ENCODE measurements at regions not wholly inside any gene's neighbourhood (a gene's known extent, or its start where the extent isn't known, plus 50 kb on each side); places are given as distances from the start of the nearest gene placed in this dataset.

DNA sequence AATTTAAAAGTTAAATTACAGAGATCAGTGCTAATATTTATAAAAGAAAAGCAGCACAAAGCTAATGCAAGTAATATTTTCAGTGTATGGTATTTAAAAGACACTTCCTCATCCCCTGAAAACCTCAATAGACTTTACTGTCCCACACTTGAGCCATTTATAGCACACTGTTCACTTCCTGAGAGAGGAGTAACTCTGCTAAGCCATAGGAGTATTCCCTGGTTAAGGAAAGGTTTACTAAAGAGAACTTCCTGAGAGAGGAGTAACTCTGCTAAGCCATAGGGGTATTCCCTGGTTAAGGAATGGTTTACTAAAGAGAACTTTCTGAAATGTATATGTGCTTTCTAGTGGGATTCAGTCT is 159.4 kb downstream of the NHLRC3 start:
- ChIA-PET POLR2A (ENCODE audit: partially characterized antibody) (no interaction called here), CTCF (ENCODE audit: partially characterized antibody) (no interaction called here)
- Histone ChIP-seq H3K36me3 (ENCODE audit: insufficient read depth, low read length) (no peaks in the 10 kb centered on the region), H3K27ac (ENCODE audit: low read depth, low read length) (no peak overlapping the region), H3K27me3 (ENCODE audit: insufficient read depth, low read length) (no peaks in the 10 kb centered on the region), H3K4me3 (ENCODE audit: low read length in 2 of 2) (no peak overlapping the region), H3K4me1 (ENCODE audit: insufficient read depth, low read length) (no peaks in the 10 kb centered on the region), H3K9me3 (ENCODE audit: control insufficient read depth in 1 of 2, low read length in 2 of 2) (no peaks in the 10 kb centered on the region)
- DNase-seq, result no peak
- Mint-ChIP-seq H3K27ac (no peak overlapping the region), H3K4me3 (no peak overlapping the region), H3K9me3 (peaks cover 0 to 1% (median 0%) of the 10 kb centered on the region in 8 donors), H3K27me3 (peaks cover 3 to 4% of the 10 kb centered on the region in 2 donors), H3K4me1 (peaks cover 0 to 4% (median 2%) of the 10 kb centered on the region in 4 donors), H3K36me3 (no peaks in the 10 kb centered on the region)
- intact Hi-C loops (cut with micrococcal nuclease), result no loop called here

DNA sequence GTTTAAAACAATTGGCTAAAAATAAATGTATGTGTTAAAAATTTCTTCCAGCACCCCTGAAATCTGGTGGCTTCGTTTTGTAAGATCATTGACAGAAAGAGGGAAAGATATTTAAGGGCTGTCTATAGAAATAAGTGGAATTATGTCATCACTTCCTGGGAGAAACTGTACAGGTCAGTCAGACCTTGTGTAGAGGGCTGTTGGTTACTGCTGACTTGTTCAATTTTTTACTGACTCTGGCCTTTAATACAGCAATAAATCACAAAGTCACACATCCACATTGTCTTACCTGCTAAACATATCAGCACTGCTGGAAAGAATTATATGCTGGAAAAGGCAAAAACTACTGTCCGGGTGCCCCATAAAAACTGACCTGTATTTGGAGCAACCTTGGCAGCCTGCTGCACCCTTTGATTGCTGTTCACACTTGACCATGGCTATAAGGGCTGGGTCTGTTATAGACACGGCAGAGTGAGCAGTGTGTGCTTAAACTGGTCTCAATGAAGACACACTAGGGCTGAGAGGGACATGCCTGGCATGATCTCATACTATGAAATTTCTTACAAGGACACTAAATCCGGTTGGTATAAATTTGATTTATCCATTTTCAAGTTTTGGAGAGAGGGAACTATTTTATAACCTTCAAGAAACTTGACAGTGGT is 162.1 kb downstream of the NHLRC3 start:
- H3K27ac Mint-ChIP-seq, result no peak overlapping the region

DNA sequence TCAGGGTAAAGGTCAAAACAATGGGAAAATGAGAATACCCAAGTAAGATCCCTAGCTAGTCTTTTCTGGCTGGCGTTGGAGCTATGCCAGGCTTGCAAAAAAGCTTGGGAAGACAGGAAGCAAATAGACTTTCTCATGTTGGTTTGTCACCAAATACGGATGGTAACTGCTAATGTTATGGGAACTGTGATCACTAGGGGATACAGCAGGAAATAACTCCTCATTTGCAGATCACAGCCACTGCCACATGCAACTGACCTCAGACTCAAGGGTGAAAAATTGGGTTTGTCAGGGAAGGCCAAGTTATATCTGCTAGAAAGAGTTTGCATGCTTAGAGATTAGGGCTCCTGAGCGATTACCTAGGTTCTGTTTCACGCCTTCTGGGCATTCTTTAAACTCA is 162.9 kb downstream of the NHLRC3 start:
- Mint-ChIP-seq H3K36me3 (no peaks in the 10 kb centered on the region), H3K9me3 (peaks cover 0 to 2% (median 0%) of the 10 kb centered on the region in 8 donors), H3K4me1 (peaks cover 0 to 4% (median 2%) of the 10 kb centered on the region in 4 donors), H3K4me3 (no peak overlapping the region), H3K27me3 (peaks cover 0 to 5% of the 10 kb centered on the region in 2 donors), H3K27ac (no peak overlapping the region)
- no peaks in the 10 kb centered on the region for H3K27me3 ChIP-seq (ENCODE audit: insufficient read depth, low read length)
- H3K9me3 ChIP-seq (ENCODE audit: control insufficient read depth in 1 of 2, low read length in 2 of 2), result no peaks in the 10 kb centered on the region
- H3K36me3 ChIP-seq (ENCODE audit: insufficient read depth, low read length), result no peaks in the 10 kb centered on the region
- H3K4me1 ChIP-seq (ENCODE audit: insufficient read depth, low read length), result no peaks in the 10 kb centered on the region
- intact Hi-C loops (cut with micrococcal nuclease), result no loop called here
- no peak overlapping the region for H3K27ac ChIP-seq (ENCODE audit: low read depth, low read length)
- ChIA-PET POLR2A (ENCODE audit: partially characterized antibody) (no interaction called here), CTCF (ENCODE audit: partially characterized antibody) (no interaction called here)
- H3K4me3 ChIP-seq (ENCODE audit: low read length in 2 of 2), result no peak overlapping the region
- no peak for DNase-seq

More for the DNA sequence above, 162.1 kb downstream of the NHLRC3 start:
- POLR2A ChIA-PET (ENCODE audit: partially characterized antibody), result no interaction called here
- Histone ChIP-seq H3K27ac (ENCODE audit: low read depth, low read length) (no peak overlapping the region), H3K4me3 (ENCODE audit: low read length in 2 of 2) (no peak overlapping the region), H3K36me3 (ENCODE audit: insufficient read depth, low read length) (no peaks in the 10 kb centered on the region), H3K9me3 (ENCODE audit: control insufficient read depth in 1 of 2, low read length in 2 of 2) (no peaks in the 10 kb centered on the region), H3K4me1 (ENCODE audit: insufficient read depth, low read length) (no peaks in the 10 kb centered on the region), H3K27me3 (ENCODE audit: insufficient read depth, low read length) (no peaks in the 10 kb centered on the region)
- intact Hi-C loops (cut with micrococcal nuclease), result no loop called here
- Mint-ChIP-seq H3K27me3 (peaks cover 0 to 5% of the 10 kb centered on the region in 2 donors), H3K36me3 (no peaks in the 10 kb centered on the region), H3K4me1 (peaks cover 0 to 4% (median 2%) of the 10 kb centered on the region in 4 donors), H3K9me3 (no peaks in the 10 kb centered on the region), H3K4me3 (no peak overlapping the region)
- no peak for DNase-seq
- CTCF ChIA-PET (ENCODE audit: partially characterized antibody), result no interaction called here

DNA sequence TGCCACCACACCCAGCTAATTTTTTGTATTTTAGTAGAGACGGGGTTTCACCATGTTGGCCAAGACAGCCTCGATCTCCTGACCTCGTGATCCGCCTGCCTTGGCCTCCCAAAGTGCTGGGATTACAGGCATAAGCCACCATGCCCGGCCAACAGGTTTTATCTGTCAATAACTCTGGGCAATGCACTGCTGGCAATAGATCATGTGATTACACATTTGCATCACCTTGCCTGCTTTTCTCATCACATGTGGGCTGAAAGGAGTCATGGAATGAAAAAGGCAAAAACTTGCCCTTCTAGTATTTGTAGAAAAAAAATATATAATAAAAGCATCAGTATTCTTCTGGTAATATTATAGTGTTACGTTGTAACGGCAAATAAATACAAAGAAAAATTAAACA is 164.5 kb downstream of the NHLRC3 start:
- Mint-ChIP-seq H3K4me1 (no peaks in the 10 kb centered on the region), H3K27me3 (peaks cover 0 to 5% of the 10 kb centered on the region in 2 donors), H3K36me3 (no peaks in the 10 kb centered on the region), H3K27ac (no peak overlapping the region), H3K4me3 (no peak overlapping the region), H3K9me3 (peaks cover 0 to 7% (median 0%) of the 10 kb centered on the region in 8 donors)
- DNase-seq, result no peak
- no peaks in the 10 kb centered on the region for H3K9me3 ChIP-seq (ENCODE audit: control insufficient read depth in 1 of 2, low read length in 2 of 2)
- H3K27ac ChIP-seq (ENCODE audit: low read depth, low read length), result no peak overlapping the region
- no peaks in the 10 kb centered on the region for H3K4me1 ChIP-seq (ENCODE audit: insufficient read depth, low read length)
- ChIA-PET CTCF (ENCODE audit: partially characterized antibody) (no interaction called here), POLR2A (ENCODE audit: partially characterized antibody) (no interaction called here)
- no peaks in the 10 kb centered on the region for H3K27me3 ChIP-seq (ENCODE audit: insufficient read depth, low read length)
- no peaks in the 10 kb centered on the region for H3K36me3 ChIP-seq (ENCODE audit: insufficient read depth, low read length)
- H3K4me3 ChIP-seq (ENCODE audit: low read length in 2 of 2), result no peak overlapping the region
- intact Hi-C loops (cut with micrococcal nuclease), result no loop called here

DNA sequence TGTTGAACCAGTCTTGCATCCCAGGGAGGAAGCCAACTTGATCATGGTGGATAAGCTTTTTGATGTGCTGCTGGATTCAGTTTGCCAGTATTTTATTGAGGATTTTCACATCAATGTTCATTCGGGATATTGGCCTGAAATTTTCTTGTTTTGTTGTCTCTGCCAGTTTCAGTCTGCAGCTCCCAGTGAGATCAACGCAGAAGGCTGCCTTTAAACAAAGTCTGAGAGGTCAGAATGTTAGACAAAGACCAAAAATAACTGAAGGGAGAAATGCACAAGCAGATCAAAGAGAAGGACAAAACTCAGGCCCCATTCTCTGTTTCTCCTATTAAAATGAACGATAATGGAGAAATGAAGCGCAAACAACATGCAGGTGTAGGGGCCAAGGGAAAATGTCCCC is 170.4 kb downstream of the NHLRC3 start:
- POLR2A ChIA-PET (ENCODE audit: partially characterized antibody), result no interaction called here
- H3K4me3 ChIP-seq (ENCODE audit: low read length in 2 of 2), result no peak overlapping the region
- Mint-ChIP-seq H3K4me1 (no peaks in the 10 kb centered on the region), H3K27ac (no peak overlapping the region), H3K9me3 (peaks cover 0 to 7% (median 0%) of the 10 kb centered on the region in 8 donors), H3K4me3 (no peak overlapping the region), H3K36me3 (no peaks in the 10 kb centered on the region), H3K27me3 (peaks cover 0 to 4% of the 10 kb centered on the region in 2 donors)
- intact Hi-C loops (cut with micrococcal nuclease), result no loop called here
- H3K4me1 ChIP-seq (ENCODE audit: insufficient read depth, low read length), result no peaks in the 10 kb centered on the region
- no peaks in the 10 kb centered on the region for H3K36me3 ChIP-seq (ENCODE audit: insufficient read depth, low read length)
- H3K27ac ChIP-seq (ENCODE audit: low read depth, low read length), result no peak overlapping the region
- CTCF ChIA-PET (ENCODE audit: partially characterized antibody), result no interaction called here
- H3K9me3 ChIP-seq (ENCODE audit: control insufficient read depth in 1 of 2, low read length in 2 of 2), result no peaks in the 10 kb centered on the region
- H3K27me3 ChIP-seq (ENCODE audit: insufficient read depth, low read length), result no peaks in the 10 kb centered on the region
- no peak for DNase-seq

DNA sequence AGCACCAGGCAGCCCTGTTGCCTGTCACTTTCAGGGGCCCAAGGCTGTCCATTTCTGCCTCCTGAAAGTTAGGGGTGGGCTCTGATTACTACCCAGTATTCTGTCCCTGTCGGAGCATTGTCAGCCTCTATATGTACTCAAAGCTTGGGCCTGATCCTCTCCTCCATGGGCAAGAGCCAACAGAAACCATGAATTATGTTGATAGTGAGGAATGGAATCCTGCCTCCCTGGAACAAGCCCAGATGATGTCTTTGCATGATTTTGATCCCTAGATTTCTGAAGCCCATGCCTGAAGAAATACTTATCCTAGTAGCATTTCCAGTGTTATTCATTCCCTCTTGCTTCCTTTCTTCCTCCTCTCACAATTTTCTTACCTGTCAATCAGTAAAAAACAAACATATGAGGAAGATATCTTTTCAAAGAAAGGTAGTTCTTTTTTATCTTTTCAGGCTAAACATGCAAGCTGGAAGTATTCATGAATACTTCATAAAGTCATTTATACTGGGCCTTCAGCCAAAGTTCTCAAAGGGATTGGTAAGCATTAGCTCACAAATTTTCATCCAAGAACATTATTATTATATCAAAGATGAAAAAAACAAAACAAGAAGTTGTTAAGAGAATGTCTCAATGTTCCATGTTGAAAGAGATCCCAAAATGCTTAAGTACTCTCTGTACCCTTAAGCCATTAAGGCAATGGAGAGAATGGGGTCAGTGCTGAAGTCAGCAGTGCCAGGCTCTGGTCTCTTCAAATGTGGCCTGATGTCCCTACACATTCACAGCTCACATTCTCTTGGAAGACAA is 171.7 kb downstream of the NHLRC3 start:
- Histone ChIP-seq H3K27me3 (ENCODE audit: insufficient read depth, low read length) (no peaks in the 10 kb centered on the region), H3K27ac (ENCODE audit: low read depth, low read length) (no peak overlapping the region), H3K9me3 (ENCODE audit: control insufficient read depth in 1 of 2, low read length in 2 of 2) (no peaks in the 10 kb centered on the region), H3K4me1 (ENCODE audit: insufficient read depth, low read length) (no peaks in the 10 kb centered on the region), H3K4me3 (ENCODE audit: low read length in 2 of 2) (no peak overlapping the region), H3K36me3 (ENCODE audit: insufficient read depth, low read length) (no peaks in the 10 kb centered on the region)
- H3K27me3 Mint-ChIP-seq, result peaks cover 0 to 5% of the 10 kb centered on the region in 2 donors
- no peak overlapping the region for H3K27ac Mint-ChIP-seq
- DNase-seq, result no peak
- intact Hi-C loops (cut with micrococcal nuclease), result no loop called here
- H3K36me3 Mint-ChIP-seq, result no peaks in the 10 kb centered on the region
- no peak overlapping the region for H3K4me3 Mint-ChIP-seq
- H3K9me3 Mint-ChIP-seq, result peaks cover 0 to 7% (median 0%) of the 10 kb centered on the region in 8 donors
- POLR2A ChIA-PET (ENCODE audit: partially characterized antibody), result no interaction called here
- CTCF ChIA-PET (ENCODE audit: partially characterized antibody), result no interaction called here
- no peaks in the 10 kb centered on the region for H3K4me1 Mint-ChIP-seq

DNA sequence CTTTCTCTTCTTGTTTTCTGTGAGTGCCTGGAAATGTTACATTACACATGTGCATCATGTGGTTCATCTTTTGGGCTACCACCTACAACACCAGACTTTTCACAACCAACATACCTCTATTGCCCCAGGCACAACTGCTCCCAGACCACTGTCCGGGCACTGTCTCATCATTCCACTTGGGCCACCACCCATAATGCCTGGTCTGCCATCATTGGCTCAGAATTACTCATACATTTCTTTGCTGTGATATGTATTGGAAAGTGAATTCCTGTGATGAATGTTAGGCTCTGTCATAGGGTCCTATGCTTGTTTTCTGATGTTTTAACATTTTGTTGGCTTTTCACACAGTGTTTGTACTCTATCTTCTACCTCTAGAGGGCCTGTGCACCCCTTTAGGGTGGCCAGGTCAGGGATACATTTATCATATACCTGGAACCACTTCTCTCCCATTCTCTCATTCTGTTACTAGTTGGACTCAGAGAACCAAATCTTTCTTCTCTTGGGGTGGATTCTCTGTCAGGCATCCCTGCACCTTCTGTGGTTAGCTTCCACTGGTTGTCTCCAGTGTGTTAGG is 172.8 kb downstream of the NHLRC3 start:
- Mint-ChIP-seq H3K4me3 (no peak overlapping the region), H3K9me3 (peaks cover 0 to 5% (median 1%) of the 10 kb centered on the region in 8 donors), H3K27ac (no peak overlapping the region), H3K4me1 (no peaks in the 10 kb centered on the region), H3K27me3 (peaks cover 5 to 10% of the 10 kb centered on the region in 2 donors), H3K36me3 (no peaks in the 10 kb centered on the region)
- Histone ChIP-seq H3K36me3 (ENCODE audit: insufficient read depth, low read length) (no peaks in the 10 kb centered on the region), H3K4me1 (ENCODE audit: insufficient read depth, low read length) (no peaks in the 10 kb centered on the region), H3K9me3 (ENCODE audit: control insufficient read depth in 1 of 2, low read length in 2 of 2) (no peaks in the 10 kb centered on the region), H3K4me3 (ENCODE audit: low read length in 2 of 2) (no peak overlapping the region), H3K27me3 (ENCODE audit: insufficient read depth, low read length) (no peaks in the 10 kb centered on the region), H3K27ac (ENCODE audit: low read depth, low read length) (no peak overlapping the region)
- DNase-seq, result no peak
- ChIA-PET CTCF (ENCODE audit: partially characterized antibody) (interaction anchor here (1.3 kb wide), 1 partner anchor 15 kb away, joined by 3 read pairs; no protein-coding TSS in a partner anchor), POLR2A (ENCODE audit: partially characterized antibody) (no interaction called here)
- intact Hi-C loops (cut with micrococcal nuclease), result no loop called here

All from CD4-positive, alpha-beta memory T cell (primary cell).